GM12864 (cell line): ENCODE measurements at regions not wholly inside any gene's neighbourhood (a gene's known extent, or its start where the extent isn't known, plus 50 kb on each side); places are given as distances from the start of the nearest gene placed in this dataset.

ENCODE experiments used
- DNase-seq: peaks from one replicate; pipeline ENCODE4 v3.0.0-alpha.2; 2011; ENCODE audit warnings: low read depth
- H3K4me3 ChIP-seq: 2 replicates; pipeline ENCODE4 v1.5.1; 2011; ENCODE audit warnings: mild to moderate bottlenecking, low read depth, low read length, control low read depth
- TF ChIP-seq, protein P1 (sequence below): IDR thresholded peaks from 2 replicates; pipeline ENCODE4 v1.5.1; 2011; ENCODE audit warnings: low read depth, mild to moderate bottlenecking, moderate library complexity, low read length, control low read depth, inconsistent platforms; ENCODE audit errors: missing control alignments

DNA sequence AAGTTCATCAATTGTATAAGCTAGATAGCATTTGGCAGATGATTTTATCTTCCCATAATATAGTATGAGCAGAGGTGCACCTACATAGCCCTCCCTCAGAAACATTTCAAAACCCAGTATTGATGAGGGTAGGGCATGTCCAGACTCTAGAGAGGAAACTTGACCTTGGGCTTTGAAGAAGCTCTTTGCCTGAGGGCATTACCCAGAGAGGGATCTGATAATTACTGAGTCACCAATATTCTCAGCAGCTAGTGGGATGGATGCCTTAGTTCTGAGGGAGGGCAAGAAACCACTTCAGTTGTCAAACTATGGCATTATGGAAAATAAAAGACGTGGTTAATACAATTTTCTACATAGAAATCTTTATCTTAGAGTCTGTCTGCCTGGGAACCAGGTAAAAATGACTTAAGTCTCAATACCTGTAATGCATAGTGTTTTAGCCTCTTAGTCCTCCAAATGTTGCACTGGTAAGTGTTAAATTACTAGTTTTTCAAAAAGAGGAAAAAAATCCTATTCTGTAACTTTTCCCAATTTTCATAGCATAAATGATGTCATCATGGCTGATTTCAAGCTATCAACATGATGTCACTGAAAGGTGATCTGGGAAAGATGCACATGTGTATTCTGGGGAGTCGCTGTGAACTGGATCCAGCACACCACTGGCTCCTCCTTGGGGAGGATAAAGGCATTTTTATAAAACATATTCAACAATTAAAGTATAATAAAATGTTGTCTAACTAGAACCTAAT, 809.0 kb downstream of the KCTD16 start:
- TF ChIP-seq, protein P1, sequence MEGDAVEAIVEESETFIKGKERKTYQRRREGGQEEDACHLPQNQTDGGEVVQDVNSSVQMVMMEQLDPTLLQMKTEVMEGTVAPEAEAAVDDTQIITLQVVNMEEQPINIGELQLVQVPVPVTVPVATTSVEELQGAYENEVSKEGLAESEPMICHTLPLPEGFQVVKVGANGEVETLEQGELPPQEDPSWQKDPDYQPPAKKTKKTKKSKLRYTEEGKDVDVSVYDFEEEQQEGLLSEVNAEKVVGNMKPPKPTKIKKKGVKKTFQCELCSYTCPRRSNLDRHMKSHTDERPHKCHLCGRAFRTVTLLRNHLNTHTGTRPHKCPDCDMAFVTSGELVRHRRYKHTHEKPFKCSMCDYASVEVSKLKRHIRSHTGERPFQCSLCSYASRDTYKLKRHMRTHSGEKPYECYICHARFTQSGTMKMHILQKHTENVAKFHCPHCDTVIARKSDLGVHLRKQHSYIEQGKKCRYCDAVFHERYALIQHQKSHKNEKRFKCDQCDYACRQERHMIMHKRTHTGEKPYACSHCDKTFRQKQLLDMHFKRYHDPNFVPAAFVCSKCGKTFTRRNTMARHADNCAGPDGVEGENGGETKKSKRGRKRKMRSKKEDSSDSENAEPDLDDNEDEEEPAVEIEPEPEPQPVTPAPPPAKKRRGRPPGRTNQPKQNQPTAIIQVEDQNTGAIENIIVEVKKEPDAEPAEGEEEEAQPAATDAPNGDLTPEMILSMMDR = no peak
- H3K4me3 ChIP-seq = no peak overlapping the region
- no peak for DNase-seq

DNA sequence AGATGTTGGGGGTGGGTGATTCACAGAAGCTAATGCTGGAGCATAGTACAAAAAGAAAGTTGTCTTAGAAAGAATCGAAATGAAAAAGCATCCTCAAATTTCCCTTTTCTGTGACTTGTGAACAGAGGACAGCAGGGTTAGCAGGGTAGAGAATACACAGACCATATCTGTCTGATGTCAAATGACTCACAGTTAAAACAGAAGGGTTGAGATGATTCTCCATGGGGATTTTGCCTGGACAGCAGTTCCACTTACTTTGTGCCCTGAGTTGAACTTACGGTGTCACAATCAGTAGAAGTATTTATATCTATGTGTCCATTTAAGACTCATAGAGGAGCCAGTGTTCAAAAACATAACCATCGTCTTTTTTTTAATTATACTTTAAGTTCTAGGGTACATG, 801.6 kb downstream of the KCTD16 start:
- no peak overlapping the region for H3K4me3 ChIP-seq
- TF ChIP-seq, protein P1 = no peak
- no peak for DNase-seq

DNA sequence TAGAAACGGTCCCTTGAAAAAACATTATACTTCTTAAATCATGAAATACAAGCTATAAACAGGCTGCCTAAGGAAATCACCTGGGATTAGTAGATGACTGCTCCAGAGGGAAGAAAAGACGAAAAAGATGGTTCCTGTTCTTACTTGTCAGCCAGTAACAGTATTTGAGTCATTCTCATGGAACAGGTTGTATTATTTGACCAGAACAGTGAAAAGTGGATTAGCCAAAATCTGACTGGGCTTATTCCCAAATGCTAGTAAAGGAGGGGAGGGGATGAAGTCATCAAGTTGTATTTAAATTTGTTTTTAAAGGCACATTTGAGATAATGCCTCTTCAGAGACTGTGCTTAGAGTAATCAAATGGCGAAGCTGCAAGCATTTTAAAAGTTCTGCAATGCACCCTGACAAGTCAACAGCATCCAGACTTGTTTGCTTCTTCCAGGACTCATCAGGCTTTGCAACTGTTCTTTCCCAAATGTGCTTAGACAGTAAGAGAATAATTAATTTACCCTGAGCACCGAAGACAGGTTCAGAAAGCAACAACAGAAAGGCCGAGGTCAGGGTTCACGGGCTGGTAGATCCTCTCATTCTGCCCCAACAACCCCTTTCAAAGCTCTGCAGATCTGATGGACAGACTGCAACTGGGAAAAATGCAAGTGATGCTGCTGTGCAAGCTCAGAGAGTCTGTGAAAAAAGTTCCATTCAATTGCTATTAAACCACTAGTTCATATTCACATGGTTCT, 800.6 kb downstream of the KCTD16 start:
- H3K4me3 ChIP-seq = no peak overlapping the region
- TF ChIP-seq, protein P1 = no peak
- DNase-seq = no peak

DNA sequence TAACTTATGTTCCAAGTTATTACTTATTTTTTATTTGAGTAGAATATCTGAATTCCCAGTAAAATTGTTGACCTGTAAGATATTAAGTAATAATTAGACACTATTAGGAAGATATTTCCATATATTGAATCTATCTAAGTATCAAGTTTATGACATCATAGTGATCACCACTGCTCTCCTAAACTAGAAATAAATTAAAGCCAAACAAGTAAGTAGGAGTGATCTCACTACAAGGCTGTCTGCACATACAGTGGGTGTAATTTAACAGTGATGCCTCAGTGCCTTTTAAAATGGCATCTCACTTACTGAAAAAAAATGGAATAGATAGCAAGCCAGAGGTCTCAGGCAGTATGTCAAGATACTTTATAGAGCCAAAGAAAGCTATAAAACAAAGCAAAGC, 789.6 kb downstream of the KCTD16 start:
- no peak overlapping the region for H3K4me3 ChIP-seq
- TF ChIP-seq, protein P1 = no peak
- DNase-seq = no peak

DNA sequence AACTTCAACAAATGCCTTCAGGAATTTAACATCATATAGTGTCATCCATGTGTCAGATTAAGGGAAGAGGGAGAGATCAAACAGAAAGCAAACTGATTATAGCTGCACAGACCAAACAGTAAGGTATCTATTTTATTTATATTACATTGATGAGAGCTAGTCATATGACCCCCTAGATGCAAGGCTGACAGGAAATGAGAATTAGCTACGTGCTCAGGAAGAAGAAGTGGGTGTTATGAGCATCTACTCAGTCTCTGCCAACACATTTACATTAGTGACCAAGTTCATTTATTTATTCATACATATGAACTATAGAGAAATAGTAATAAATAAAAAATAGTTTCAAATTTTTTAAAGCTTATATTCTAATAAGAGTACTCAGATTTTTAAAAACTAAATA, 787.3 kb downstream of the KCTD16 start:
- TF ChIP-seq, protein P1 = no peak
- H3K4me3 ChIP-seq = no peak overlapping the region
- no peak for DNase-seq

DNA sequence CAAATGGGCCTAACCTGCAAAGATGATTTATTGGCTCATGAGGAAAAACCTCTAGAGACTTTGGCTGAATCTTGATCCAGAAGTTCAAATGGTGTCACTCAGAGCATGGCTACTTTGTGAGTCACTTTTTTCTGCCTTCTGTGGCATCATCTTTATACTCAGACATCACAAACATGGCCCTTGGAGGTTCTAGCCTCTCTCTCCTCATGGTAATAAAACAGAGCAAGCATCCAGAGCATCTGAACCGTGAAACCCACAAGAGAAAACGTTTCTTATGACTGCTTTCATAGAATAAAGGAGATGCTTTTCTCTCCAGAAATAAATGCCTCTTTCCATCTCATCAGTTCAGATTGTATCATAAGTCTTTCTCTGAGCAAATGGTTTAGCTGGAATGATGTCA, 780.3 kb downstream of the KCTD16 start:
- TF ChIP-seq, protein P1 = no peak
- H3K4me3 ChIP-seq = no peak overlapping the region
- no peak for DNase-seq

DNA sequence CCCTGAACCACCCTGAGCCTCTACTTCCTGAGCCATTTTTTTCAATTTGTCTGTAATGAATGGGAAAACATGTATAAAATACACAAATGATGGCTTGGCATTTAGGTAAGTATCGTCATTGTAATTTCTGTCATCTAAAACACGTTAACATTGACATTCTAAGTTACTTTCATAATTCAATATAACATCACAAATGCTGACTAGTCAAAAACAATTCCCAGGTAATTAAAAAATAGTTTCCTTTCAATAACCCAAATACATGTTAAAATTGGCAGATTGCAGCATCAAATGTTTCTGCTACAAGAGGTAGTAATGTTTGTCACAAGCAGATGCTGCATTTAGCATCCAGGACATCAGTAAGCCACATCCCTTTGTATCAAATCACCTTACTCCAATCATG, 776.4 kb downstream of the KCTD16 start:
- no peak for DNase-seq
- TF ChIP-seq, protein P1 = no peak

More for the DNA sequence above, 776.4 kb downstream of the KCTD16 start:
- no peak overlapping the region for H3K4me3 ChIP-seq
